Uterus (tissue), 3 donors: ENCODE measurements at regions not wholly inside any gene's neighbourhood (a gene's known extent, or its start where the extent isn't known, plus 50 kb on each side); places are given as distances from the start of the nearest gene placed in this dataset.

Experiments
- DNase-seq, 2 donors: peaks; one replicate each; pipeline ENCODE4 v3.0.0-alpha.2; 2019 to 2020
- H3K27ac ChIP-seq, 2 donors: fragments of 200-600 bp; sonication (generic); 1 replicate in 1 of 2; 2 replicates in 1 of 2; pipeline ENCODE4 v1.5.1; 2016 to 2018
- H3K27me3 ChIP-seq, 2 donors: fragments of 200-600 bp; sonication (generic); one replicate each; pipeline ENCODE4 v1.5.1; 2018 to 2019; ENCODE audit warnings: control low read depth in 1 of 2
- H3K36me3 ChIP-seq, 2 donors: fragments of 200-600 bp; sonication (generic); one replicate each; pipeline ENCODE4 v1.5.1; 2019; ENCODE audit warnings: control low read depth in 1 of 2
- H3K4me1 ChIP-seq, 2 donors: fragments of 200-600 bp; sonication (generic); one replicate each; pipeline ENCODE4 v1.5.1; 2018 to 2019; ENCODE audit warnings: control low read depth in 1 of 2
- H3K4me3 ChIP-seq, 2 donors: fragments of 200-600 bp; sonication (generic); 1 replicate in 1 of 2; 2 replicates in 1 of 2; pipeline ENCODE4 v1.5.1; 2018 to 2019; ENCODE audit warnings: mild to moderate bottlenecking in 1 of 2
- H3K9me3 ChIP-seq, 2 donors: fragments of 200-600 bp; sonication (generic); one replicate each; pipeline ENCODE4 v1.5.1; 2019; ENCODE audit warnings: control low read depth in 1 of 2
- POLR2A ChIP-seq, 2 donors: fragments of 450-650 bp; IDR thresholded peaks; one replicate each; pipeline ENCODE4 v1.6.1; 2016; ENCODE audit warnings: antibody characterized with exemption in 2 of 2, mild to moderate bottlenecking in 1 of 2, moderate library complexity in 1 of 2
- intact Hi-C: fragments of 100-400 bp; cut with DNase I; formaldehyde crosslinking; loops from one replicate; pipeline ENCODE4 v1.15.1; 2023; ENCODE audit warnings: low total_unique reads
- TF ChIP-seq, protein P1 (sequence below), 4 experiments: fragments of 200-600 bp in 2 of 4; fragments of 450-650 bp in 2 of 4; sonication (generic) in 2 of 4; IDR thresholded peaks; one replicate each; pipeline ENCODE4 v1.5.1; 2016 to 2019; ENCODE audit warnings: antibody characterized with exemption in 4 of 4, mild to moderate bottlenecking in 2 of 4, moderate library complexity in 1 of 4
- donor health status: DM: yes; HTN: yes; CAD: no.

DNA sequence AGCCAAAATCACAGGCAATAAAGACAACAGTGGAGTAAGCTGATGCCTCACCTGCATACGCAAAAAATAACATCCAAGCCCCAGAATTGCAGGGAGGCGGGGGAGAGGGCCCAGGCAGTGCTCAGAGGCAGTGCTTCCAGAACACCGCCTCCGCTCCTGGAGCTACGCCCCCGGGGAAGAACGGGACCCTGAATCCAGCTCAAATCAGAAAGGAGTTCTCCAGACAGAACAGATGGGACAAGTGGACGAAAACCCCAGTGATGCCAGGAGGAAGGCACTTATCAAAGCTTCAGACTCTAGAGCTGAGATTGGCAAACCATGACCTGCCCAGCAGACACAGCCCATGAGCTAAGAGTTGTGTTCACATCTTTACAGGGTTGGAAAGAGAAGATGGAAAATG lies 683.9 kb downstream of the TBC1D22A start:
- Histone ChIP-seq H3K4me3 (no peak overlapping the region), H3K27me3 (no peaks in the 10 kb centered on the region), H3K4me1 (no peaks in the 10 kb centered on the region), H3K36me3 (no peaks in the 10 kb centered on the region), H3K9me3 (no peaks in the 10 kb centered on the region), H3K27ac (no peak overlapping the region)
- intact Hi-C loops = no loop called here
- no peak for DNase-seq
- no peak for TF ChIP-seq POLR2A (IDR thresholded peaks at IDR 0.05)
- TF ChIP-seq, protein P1, sequence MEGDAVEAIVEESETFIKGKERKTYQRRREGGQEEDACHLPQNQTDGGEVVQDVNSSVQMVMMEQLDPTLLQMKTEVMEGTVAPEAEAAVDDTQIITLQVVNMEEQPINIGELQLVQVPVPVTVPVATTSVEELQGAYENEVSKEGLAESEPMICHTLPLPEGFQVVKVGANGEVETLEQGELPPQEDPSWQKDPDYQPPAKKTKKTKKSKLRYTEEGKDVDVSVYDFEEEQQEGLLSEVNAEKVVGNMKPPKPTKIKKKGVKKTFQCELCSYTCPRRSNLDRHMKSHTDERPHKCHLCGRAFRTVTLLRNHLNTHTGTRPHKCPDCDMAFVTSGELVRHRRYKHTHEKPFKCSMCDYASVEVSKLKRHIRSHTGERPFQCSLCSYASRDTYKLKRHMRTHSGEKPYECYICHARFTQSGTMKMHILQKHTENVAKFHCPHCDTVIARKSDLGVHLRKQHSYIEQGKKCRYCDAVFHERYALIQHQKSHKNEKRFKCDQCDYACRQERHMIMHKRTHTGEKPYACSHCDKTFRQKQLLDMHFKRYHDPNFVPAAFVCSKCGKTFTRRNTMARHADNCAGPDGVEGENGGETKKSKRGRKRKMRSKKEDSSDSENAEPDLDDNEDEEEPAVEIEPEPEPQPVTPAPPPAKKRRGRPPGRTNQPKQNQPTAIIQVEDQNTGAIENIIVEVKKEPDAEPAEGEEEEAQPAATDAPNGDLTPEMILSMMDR (IDR thresholded peaks at IDR 0.05) = no peak

DNA sequence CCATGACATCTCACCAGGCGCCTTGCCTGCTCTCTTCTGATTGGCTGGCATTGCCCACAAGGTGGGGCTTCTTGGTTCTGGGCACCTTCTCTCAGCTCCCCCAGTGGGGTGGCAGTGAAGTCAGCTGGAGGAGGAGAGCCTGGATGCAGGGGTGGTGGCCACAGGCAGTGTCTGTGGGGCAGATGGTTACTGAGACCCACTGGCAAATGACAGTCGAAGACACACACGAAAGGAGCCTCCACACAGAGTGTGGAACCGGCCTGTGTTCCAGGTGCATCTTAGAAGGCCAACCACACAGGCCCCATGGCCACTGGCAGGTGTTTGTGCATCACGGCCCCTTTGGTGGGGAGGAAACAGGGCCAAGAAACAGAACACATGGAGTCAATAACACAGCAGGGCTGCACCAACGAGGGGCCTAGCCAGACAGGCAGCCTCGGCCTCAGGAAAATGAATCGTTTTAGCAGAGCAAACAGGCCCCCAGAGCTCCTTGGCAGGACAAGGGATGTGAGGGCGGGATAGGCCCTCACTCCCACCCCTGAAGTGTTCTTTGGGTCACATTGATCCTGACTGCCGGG lies 683.4 kb downstream of the TBC1D22A start:
- no peak overlapping the region for H3K4me3 ChIP-seq
- H3K4me1 ChIP-seq = no peaks in the 10 kb centered on the region
- H3K36me3 ChIP-seq = no peaks in the 10 kb centered on the region
- TF ChIP-seq, protein P1 (IDR thresholded peaks at IDR 0.05) = no peak
- intact Hi-C loops = no loop called here
- DNase-seq = no peak
- no peak overlapping the region for H3K27ac ChIP-seq
- no peaks in the 10 kb centered on the region for H3K9me3 ChIP-seq
- no peaks in the 10 kb centered on the region for H3K27me3 ChIP-seq

DNA sequence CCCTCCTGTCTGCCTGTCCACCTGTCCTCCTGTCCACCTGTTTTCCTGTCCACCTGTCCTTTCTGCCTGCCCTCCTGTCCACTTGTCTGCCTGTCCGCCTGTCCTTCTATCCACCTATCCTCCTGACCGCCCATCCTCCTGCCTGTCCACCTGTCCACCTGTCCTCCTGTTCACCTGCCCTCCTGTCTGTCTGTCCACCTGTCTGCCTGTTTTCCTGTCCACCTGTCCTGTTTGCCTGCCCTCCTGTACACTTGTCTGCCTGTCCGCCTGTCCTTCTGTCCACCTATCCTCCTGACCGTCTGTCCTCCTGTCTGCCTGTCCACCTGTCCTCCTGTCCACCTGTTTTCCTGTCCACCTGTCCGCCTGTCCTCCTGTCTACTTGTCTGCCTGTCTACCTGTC lies 682.8 kb downstream of the TBC1D22A start:
- Histone ChIP-seq H3K27ac (no peak overlapping the region), H3K27me3 (no peaks in the 10 kb centered on the region), H3K36me3 (no peaks in the 10 kb centered on the region), H3K4me3 (no peak overlapping the region), H3K4me1 (no peaks in the 10 kb centered on the region), H3K9me3 (no peaks in the 10 kb centered on the region)
- DNase-seq = no peak
- intact Hi-C loops = no loop called here
- TF ChIP-seq POLR2A (IDR thresholded peaks at IDR 0.05) = no peak
- TF ChIP-seq, protein P1 (IDR thresholded peaks at IDR 0.05) = no peak

DNA sequence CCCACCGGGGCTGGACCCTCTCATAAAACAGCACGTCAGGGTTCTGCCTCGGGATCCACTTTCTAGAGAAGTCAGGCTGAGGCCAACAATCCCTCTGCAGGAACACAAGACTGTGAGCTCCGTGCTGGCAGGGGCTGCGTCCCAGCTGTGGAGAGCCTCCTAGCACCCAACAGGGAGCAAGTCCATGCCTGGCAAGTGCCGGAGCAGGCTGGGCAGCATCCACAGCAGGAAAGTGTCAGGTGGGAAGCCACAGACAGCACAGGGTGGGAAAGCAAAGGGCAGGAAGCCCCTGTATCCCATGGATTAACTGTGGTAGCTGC lies 682.3 kb downstream of the TBC1D22A start:
- intact Hi-C loops = no loop called here
- Histone ChIP-seq H3K27me3 (no peaks in the 10 kb centered on the region), H3K9me3 (no peaks in the 10 kb centered on the region), H3K4me3 (no peak overlapping the region), H3K4me1 (no peaks in the 10 kb centered on the region), H3K36me3 (no peaks in the 10 kb centered on the region), H3K27ac (no peak overlapping the region)
- TF ChIP-seq POLR2A (IDR thresholded peaks at IDR 0.05) = no peak
- DNase-seq = no peak

DNA sequence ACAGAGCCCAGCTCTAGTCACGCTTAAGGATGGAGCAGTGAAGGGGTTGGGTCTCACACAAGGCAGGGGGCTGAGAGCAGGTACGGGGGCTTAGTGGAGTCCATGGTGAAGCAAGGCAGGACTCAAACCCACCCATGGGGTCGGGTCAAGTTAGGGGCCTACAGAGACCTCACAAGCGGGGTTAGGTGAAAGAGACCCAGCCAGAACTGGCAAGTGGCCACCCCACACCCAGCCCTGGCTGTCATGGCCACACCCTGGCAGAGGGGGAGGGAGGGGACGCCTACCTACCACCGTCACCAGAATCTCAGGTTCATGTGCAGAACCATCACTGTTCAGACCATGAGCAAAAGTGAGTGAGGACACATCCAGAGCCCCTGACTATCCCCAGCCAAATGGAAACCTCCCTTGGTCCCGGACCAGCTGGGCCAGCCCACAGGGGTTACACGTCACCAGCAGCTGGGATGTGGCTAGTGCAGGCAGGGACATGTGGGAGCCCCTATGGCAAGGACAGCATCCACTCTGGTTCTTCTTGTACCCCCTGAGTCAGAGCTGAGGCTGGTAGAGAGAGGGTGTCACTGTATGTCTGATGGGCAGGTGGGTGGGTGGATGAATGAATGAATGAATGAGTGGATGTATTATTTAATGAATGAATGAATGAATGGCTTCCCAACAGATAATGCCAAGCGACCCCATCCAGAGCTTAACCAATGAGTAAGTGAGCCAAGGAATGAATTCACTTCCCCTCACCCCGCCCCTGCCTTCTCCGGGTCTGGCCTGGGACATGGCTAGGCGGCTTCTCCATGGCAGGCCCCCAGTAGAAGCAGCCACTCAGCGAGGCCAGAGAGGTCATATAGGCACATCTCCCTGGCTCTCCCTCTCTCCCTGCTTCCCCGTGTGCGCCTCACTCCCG lies 681.6 kb downstream of the TBC1D22A start:
- Histone ChIP-seq H3K36me3 (no peaks in the 10 kb centered on the region), H3K27me3 (no peaks in the 10 kb centered on the region), H3K9me3 (no peaks in the 10 kb centered on the region), H3K4me1 (no peaks in the 10 kb centered on the region), H3K27ac (no peak overlapping the region), H3K4me3 (no peak overlapping the region)
- TF ChIP-seq, protein P1 (IDR thresholded peaks at IDR 0.05) = no peak
- TF ChIP-seq POLR2A (IDR thresholded peaks at IDR 0.05) = no peak
- intact Hi-C loops = no loop called here
- DNase-seq = no peak
